ENCODE measurements at regions not wholly inside any gene's neighbourhood (a gene's known extent, or its start where the extent isn't known, plus 50 kb on each side); places are given as distances from the start of the nearest gene placed in this dataset.
"Not testable (repeated sequence)": the region's sequence is repeated elsewhere in the genome, so short reads cannot be mapped to it uniquely, and the experiment has no call there.

DNA sequence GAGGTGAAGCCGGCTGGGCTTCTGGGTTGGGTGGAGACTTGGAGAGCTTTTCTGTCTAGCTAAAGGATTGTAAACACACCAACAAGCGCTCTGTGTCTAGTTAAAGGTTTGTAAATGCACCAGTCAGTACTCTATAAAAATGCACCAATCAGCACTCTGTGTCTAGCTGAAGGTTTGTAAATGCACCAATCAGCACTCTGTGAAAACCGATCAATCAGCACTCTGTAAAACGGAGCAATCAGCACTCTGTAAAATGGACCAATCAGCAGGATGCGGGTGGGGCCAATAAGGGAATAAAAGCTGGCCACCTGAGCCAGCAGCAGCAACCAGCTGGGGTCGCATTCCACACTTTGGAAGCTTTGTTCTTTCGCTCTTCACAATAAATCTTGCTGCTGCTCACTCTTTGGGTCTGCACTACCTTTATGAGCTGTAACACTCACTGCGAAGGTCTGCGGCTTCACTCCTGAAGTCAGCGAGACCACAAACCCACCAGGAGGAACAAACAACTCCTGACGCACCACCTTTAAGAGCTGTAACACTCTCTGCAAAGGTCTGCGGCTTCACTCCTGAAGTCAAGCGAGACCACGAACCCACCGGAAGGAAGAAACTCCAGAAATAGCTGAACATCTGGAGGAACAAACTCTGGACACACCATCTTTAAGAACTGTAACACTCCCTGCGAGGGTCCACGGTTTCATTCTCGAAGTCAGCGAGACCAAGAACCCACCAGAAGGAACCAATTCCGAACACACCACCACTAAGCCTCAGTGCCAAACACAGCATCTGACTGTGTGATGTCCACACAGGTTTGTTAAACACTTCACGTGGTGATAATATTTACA, 378.2 kb upstream of the CCDC54 start:
- peak overlapping the region in 1 of 2 donors; percentile 23 for H3K4me3 ChIP-seq (ENCODE audit: control insufficient read depth in 1 of 2, extremely low read depth in 1 of 2, low read length in 1 of 2)

DNA sequence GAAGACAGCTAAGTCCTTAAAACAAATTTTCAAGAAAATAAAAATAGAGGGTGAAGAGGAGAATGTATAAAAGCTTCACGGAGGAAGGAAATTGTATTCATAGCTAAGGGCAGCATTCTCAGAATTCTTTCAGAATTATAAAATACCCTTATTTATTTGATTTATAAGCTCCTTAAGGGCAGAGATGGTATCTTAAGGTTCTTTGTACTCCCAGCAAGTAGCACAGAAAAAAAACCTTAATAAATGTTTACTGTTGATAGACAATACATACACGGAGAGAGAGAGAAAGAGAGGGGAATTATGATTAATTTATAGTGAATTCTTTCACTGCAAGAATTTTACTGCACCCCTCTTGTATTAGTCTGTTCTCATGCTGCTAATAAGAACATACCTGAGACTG, 375.6 kb upstream of the CCDC54 start:
- Mint-ChIP-seq H3K36me3 (no peaks in the 10 kb centered on the region), H3K27me3 (no peaks in the 10 kb centered on the region), H3K27ac (no peak overlapping the region), H3K4me3 (no peak overlapping the region), H3K9me3 (peaks cover 0 to 8% (median 0%) of the 10 kb centered on the region in 3 donors), H3K4me1 (peaks cover 6 to 14% (median 13%) of the 10 kb centered on the region in 3 donors)
- ATAC-seq (replicated peaks in 1 of 4) = no peak
- H3K4me3 ChIP-seq (ENCODE audit: control insufficient read depth in 1 of 2, extremely low read depth in 1 of 2, low read length in 1 of 2) = no peak overlapping the region
- DNase-seq = no peak
- ChIA-PET POLR2A (no interaction called here), CTCF (no interaction called here)
- no peaks in the 10 kb centered on the region for H3K27me3 ChIP-seq (replicated peaks in 1 of 2; ENCODE audit: control insufficient read depth in 2 of 2, extremely low read depth in 1 of 2, insufficient read depth in 2 of 2, low read length in 1 of 2)
- no CpG with 5 or more reads among the region's 2 CpGs for whole genome bisulfite sequencing (ENCODE audit: insufficient coverage)
- peaks cover 3 to 11% of the 10 kb centered on the region in 2 experiments for H3K4me1 ChIP-seq (ENCODE audit: control insufficient read depth in 1 of 2, extremely low read depth in 1 of 2, insufficient read depth in 2 of 2, low read length in 2 of 2)
- H3K27ac ChIP-seq (ENCODE audit: low read length) = no peak overlapping the region
- H3K9me3 ChIP-seq = no peaks in the 10 kb centered on the region
- H3K36me3 ChIP-seq (ENCODE audit: control insufficient read depth in 2 of 2, extremely low read depth in 1 of 2, insufficient read depth in 1 of 2, low read length in 1 of 2) = no peaks in the 10 kb centered on the region

More for the DNA sequence above, 378.2 kb upstream of the CCDC54 start:
- ATAC-seq (replicated peaks in 1 of 4) (peak in 1 of 4 experiments; percentile 50), DNase-seq (peak in 9 of 35 experiments; percentile 0 to 32 (median 2))
- Mint-ChIP-seq H3K4me1 (peaks cover 6 to 14% (median 13%) of the 10 kb centered on the region in 3 donors), H3K27ac (peak overlapping the region in 1 of 2 donors; percentile 1), H3K4me3 (peak overlapping the region; percentile 22 to 54 (median 32))
- H3K9me3 ChIP-seq; H3K9me3 Mint-ChIP-seq; POLR2A ChIA-PET; H3K36me3 ChIP-seq (ENCODE audit: control insufficient read depth in 2 of 2, extremely low read depth in 1 of 2, insufficient read depth in 1 of 2, low read length in 1 of 2); H3K36me3 Mint-ChIP-seq; H3K27me3 ChIP-seq (replicated peaks in 1 of 2; ENCODE audit: control insufficient read depth in 2 of 2, extremely low read depth in 1 of 2, insufficient read depth in 2 of 2, low read length in 1 of 2); H3K27ac ChIP-seq (ENCODE audit: low read length); CTCF ChIA-PET; H3K27me3 Mint-ChIP-seq: not testable (repeated sequence)
- peaks cover 3 to 11% of the 10 kb centered on the region in 2 experiments for H3K4me1 ChIP-seq (ENCODE audit: control insufficient read depth in 1 of 2, extremely low read depth in 1 of 2, insufficient read depth in 2 of 2, low read length in 2 of 2)
- WGBS (ENCODE audit: insufficient coverage) = 52% methylated on average over 9 of the region's 21 CpGs

GRCh38 chr3:107005352-107005751, 371.9 kb upstream of the CCDC54 start:
- H3K36me3 ChIP-seq (ENCODE audit: control insufficient read depth in 2 of 2, extremely low read depth in 1 of 2, insufficient read depth in 1 of 2, low read length in 1 of 2); H3K9me3 Mint-ChIP-seq; H3K9me3 ChIP-seq; H3K4me1 Mint-ChIP-seq; H3K27ac Mint-ChIP-seq; H3K4me1 ChIP-seq (ENCODE audit: control insufficient read depth in 1 of 2, extremely low read depth in 1 of 2, insufficient read depth in 2 of 2, low read length in 2 of 2); POLR2A ChIA-PET; H3K27ac ChIP-seq (ENCODE audit: low read length); ATAC-seq (replicated peaks in 1 of 4); DNase-seq; H3K27me3 ChIP-seq (replicated peaks in 1 of 2; ENCODE audit: control insufficient read depth in 2 of 2, extremely low read depth in 1 of 2, insufficient read depth in 2 of 2, low read length in 1 of 2); H3K27me3 Mint-ChIP-seq; H3K4me3 ChIP-seq (ENCODE audit: control insufficient read depth in 1 of 2, extremely low read depth in 1 of 2, low read length in 1 of 2); H3K36me3 Mint-ChIP-seq; H3K4me3 Mint-ChIP-seq: not testable (repeated sequence)
- CTCF ChIA-PET = interaction anchor here in 1 of 2 donors (0.5 kb wide), 1 partner anchor 96 kb away, joined by 12 read pairs; no protein-coding TSS in a partner anchor
- no CpG with 5 or more reads among the region's 4 CpGs for WGBS (ENCODE audit: insufficient coverage)

DNA sequence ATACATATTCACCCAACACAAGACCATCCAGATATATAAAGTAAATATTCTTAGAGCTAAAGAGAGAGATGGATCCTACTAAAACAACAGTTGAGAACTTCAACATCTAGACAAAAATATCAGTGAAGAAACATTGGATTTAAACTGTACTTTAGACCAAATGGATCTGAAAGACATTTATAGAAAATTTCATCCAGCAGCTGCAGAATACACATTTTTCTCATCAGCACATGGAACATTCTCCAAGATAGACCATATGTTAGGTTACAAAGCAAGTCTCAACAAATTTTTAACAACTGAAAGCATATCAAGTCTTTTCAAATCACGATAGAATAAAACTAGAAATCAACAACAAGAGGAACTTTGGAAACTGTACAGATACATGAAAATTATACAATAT, 369.0 kb upstream of the CCDC54 start:
- Histone ChIP-seq H3K27ac (ENCODE audit: low read length) (no peak overlapping the region), H3K9me3 (no peaks in the 10 kb centered on the region), H3K4me1 (ENCODE audit: control insufficient read depth in 1 of 2, extremely low read depth in 1 of 2, insufficient read depth in 2 of 2, low read length in 2 of 2) (no peaks in the 10 kb centered on the region), H3K36me3 (ENCODE audit: control insufficient read depth in 2 of 2, extremely low read depth in 1 of 2, insufficient read depth in 1 of 2, low read length in 1 of 2) (no peaks in the 10 kb centered on the region), H3K27me3 (replicated peaks in 1 of 2; ENCODE audit: control insufficient read depth in 2 of 2, extremely low read depth in 1 of 2, insufficient read depth in 2 of 2, low read length in 1 of 2) (no peaks in the 10 kb centered on the region), H3K4me3 (ENCODE audit: control insufficient read depth in 1 of 2, extremely low read depth in 1 of 2, low read length in 1 of 2) (no peak overlapping the region)
- WGBS (ENCODE audit: insufficient coverage) = no CpG with 5 or more reads among the region's 1 CpG
- peaks cover 0 to 5% (median 0%) of the 10 kb centered on the region in 3 donors for H3K9me3 Mint-ChIP-seq
- H3K36me3 Mint-ChIP-seq = no peaks in the 10 kb centered on the region
- no peaks in the 10 kb centered on the region for H3K27me3 Mint-ChIP-seq
- H3K27ac Mint-ChIP-seq = no peak overlapping the region
- CTCF ChIA-PET = no interaction called here
- no peak for ATAC-seq (replicated peaks in 1 of 4)
- no peaks in the 10 kb centered on the region for H3K4me1 Mint-ChIP-seq
- POLR2A ChIA-PET = no interaction called here
- H3K4me3 Mint-ChIP-seq = no peak overlapping the region
- DNase-seq = no peak

- Histone ChIP-seq H3K4me1 (ENCODE audit: control insufficient read depth in 1 of 2, extremely low read depth in 1 of 2, insufficient read depth in 2 of 2, low read length in 2 of 2) (no peaks in the 10 kb centered on the region), H3K36me3 (ENCODE audit: control insufficient read depth in 2 of 2, extremely low read depth in 1 of 2, insufficient read depth in 1 of 2, low read length in 1 of 2) (no peaks in the 10 kb centered on the region), H3K9me3 (no peaks in the 10 kb centered on the region), H3K27ac (ENCODE audit: low read length) (no peak overlapping the region), H3K4me3 (ENCODE audit: control insufficient read depth in 1 of 2, extremely low read depth in 1 of 2, low read length in 1 of 2) (no peak overlapping the region), H3K27me3 (replicated peaks in 1 of 2; ENCODE audit: control insufficient read depth in 2 of 2, extremely low read depth in 1 of 2, insufficient read depth in 2 of 2, low read length in 1 of 2) (no peaks in the 10 kb centered on the region)
- Mint-ChIP-seq H3K27me3 (no peaks in the 10 kb centered on the region), H3K4me1 (no peaks in the 10 kb centered on the region), H3K27ac (no peak overlapping the region), H3K4me3 (no peak overlapping the region), H3K36me3 (no peaks in the 10 kb centered on the region), H3K9me3 (peaks cover 5 to 14% (median 9%) of the 10 kb centered on the region in 3 donors)
- ChIA-PET POLR2A (no interaction called here), CTCF (interaction anchor here in 1 of 2 donors (0.7 kb wide), 1 partner anchor 223 kb away, joined by 5 read pairs; no protein-coding TSS in a partner anchor)
- ATAC-seq (replicated peaks in 1 of 4) (no peak), DNase-seq (no peak)
- WGBS (ENCODE audit: insufficient coverage) = no CpG with 5 or more reads among the region's 1 CpG
Observed at GRCh38 chr3:107013641-107014040, 363.6 kb upstream of the CCDC54 start.

DNA sequence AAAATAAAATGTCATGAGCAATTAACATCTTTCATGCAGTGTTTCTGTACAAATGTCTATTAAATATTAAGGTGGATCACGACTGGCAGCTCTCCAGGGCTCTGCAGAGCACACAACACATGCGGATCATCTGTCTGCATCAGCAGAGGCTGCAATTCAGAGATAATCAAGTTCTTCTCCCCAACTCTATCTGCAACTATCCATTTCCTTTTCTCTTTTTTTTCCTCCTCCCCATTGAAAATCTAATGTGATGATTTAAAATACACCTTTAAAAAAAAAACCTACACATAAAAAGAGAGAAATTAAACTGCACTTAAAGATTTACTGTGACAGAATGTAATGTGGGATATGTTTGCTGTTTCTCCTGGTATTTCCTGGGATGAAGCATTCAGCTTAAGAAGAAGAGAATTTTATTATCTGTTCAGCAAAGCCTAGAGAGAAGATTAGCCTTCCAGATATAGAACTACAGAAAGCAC, 352.6 kb upstream of the CCDC54 start:
- DNase-seq (no peak), ATAC-seq (replicated peaks in 1 of 4) (no peak)
- Histone ChIP-seq H3K27me3 (replicated peaks in 1 of 2; ENCODE audit: control insufficient read depth in 2 of 2, extremely low read depth in 1 of 2, insufficient read depth in 2 of 2, low read length in 1 of 2) (no peaks in the 10 kb centered on the region), H3K4me1 (ENCODE audit: control insufficient read depth in 1 of 2, extremely low read depth in 1 of 2, insufficient read depth in 2 of 2, low read length in 2 of 2) (no peaks in the 10 kb centered on the region), H3K27ac (ENCODE audit: low read length) (no peak overlapping the region), H3K4me3 (ENCODE audit: control insufficient read depth in 1 of 2, extremely low read depth in 1 of 2, low read length in 1 of 2) (no peak overlapping the region), H3K36me3 (ENCODE audit: control insufficient read depth in 2 of 2, extremely low read depth in 1 of 2, insufficient read depth in 1 of 2, low read length in 1 of 2) (no peaks in the 10 kb centered on the region), H3K9me3 (no peaks in the 10 kb centered on the region)
- Mint-ChIP-seq H3K27ac (no peak overlapping the region), H3K4me1 (no peaks in the 10 kb centered on the region), H3K4me3 (no peak overlapping the region), H3K36me3 (no peaks in the 10 kb centered on the region), H3K27me3 (peaks cover 0 to 2% of the 10 kb centered on the region in 2 donors), H3K9me3 (no peaks in the 10 kb centered on the region)
- WGBS (ENCODE audit: insufficient coverage) = no CpG with 5 or more reads among the region's 2 CpGs
- ChIA-PET CTCF (interaction anchor here in 1 of 2 donors (0.5 kb wide), 1 partner anchor 33 kb away, joined by 3 read pairs; no protein-coding TSS in a partner anchor), POLR2A (no interaction called here)
